Nephron (organoid): ENCODE measurements at regions not wholly inside any gene's neighbourhood (a gene's known extent, or its start where the extent isn't known, plus 50 kb on each side); places are given as distances from the start of the nearest gene placed in this dataset.

ENCODE experiments used
- H3K27ac Mint-ChIP-seq, 3 experiments: 2 replicates each; pipeline ENCODE4 v1.8.0; 2020; ENCODE audit warnings: mixed read lengths in 3 of 3, mild to moderate bottlenecking in 2 of 3, moderate library complexity in 1 of 3
- H3K27me3 Mint-ChIP-seq: 2 replicates; pipeline ENCODE4 v1.8.0; 2021; ENCODE audit warnings: low read depth, mild to moderate bottlenecking, moderate library complexity, mixed read lengths
- H3K36me3 Mint-ChIP-seq: 2 replicates; pipeline ENCODE4 v1.8.0; 2020; ENCODE audit warnings: low read depth, mixed read lengths
- H3K4me1 Mint-ChIP-seq: 2 replicates; pipeline ENCODE4 v1.8.0; 2020; ENCODE audit warnings: mixed read lengths
- H3K4me3 Mint-ChIP-seq, 3 experiments: 2 replicates each; pipeline ENCODE4 v1.8.0; 2020; ENCODE audit warnings: mild to moderate bottlenecking in 3 of 3, mixed read lengths in 3 of 3, moderate library complexity in 2 of 3
- H3K9me3 Mint-ChIP-seq: 2 replicates; pipeline ENCODE4 v1.8.0; 2020; ENCODE audit warnings: mixed read lengths
- TF ChIP-seq, protein P1 (sequence below), 3 experiments: fragments of 200-600 bp; sonication (generic); IDR thresholded peaks; one replicate each; pipeline ENCODE4 v1.5.0; 2021; ENCODE audit warnings: antibody characterized with exemption in 3 of 3; ENCODE audit not compliant: unreplicated experiment in 3 of 3

DNA sequence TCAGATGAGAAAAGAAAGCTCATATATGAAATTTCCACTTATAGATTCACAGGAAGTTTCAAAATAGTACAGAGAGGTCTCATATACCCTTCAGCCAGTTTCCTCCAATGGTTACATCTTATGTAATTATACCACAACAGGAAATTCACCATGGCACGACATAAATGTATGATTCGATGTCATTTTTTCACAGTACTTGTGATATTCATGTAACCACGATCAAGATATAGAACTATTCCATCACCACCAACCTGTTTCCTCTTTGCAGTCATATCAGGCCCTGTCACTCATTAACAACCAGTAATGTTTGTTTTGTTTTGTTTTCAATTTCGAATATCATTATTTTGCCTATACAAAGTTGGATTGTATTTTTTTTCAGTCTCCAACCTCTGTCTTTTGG is 314.3 kb upstream of the POU3F3 start:
- Mint-ChIP-seq H3K27me3 (no peaks in the 10 kb centered on the region), H3K36me3 (peaks cover 4% of the 10 kb centered on the region), H3K4me1 (no peaks in the 10 kb centered on the region), H3K4me3 (no peak overlapping the region), H3K9me3 (peaks cover 11% of the 10 kb centered on the region), H3K27ac (no peak overlapping the region)
- TF ChIP-seq, protein P1, sequence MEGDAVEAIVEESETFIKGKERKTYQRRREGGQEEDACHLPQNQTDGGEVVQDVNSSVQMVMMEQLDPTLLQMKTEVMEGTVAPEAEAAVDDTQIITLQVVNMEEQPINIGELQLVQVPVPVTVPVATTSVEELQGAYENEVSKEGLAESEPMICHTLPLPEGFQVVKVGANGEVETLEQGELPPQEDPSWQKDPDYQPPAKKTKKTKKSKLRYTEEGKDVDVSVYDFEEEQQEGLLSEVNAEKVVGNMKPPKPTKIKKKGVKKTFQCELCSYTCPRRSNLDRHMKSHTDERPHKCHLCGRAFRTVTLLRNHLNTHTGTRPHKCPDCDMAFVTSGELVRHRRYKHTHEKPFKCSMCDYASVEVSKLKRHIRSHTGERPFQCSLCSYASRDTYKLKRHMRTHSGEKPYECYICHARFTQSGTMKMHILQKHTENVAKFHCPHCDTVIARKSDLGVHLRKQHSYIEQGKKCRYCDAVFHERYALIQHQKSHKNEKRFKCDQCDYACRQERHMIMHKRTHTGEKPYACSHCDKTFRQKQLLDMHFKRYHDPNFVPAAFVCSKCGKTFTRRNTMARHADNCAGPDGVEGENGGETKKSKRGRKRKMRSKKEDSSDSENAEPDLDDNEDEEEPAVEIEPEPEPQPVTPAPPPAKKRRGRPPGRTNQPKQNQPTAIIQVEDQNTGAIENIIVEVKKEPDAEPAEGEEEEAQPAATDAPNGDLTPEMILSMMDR (IDR thresholded peaks at IDR 0.05; ENCODE audit: unreplicated experiment in 3 of 3) = no peak

DNA sequence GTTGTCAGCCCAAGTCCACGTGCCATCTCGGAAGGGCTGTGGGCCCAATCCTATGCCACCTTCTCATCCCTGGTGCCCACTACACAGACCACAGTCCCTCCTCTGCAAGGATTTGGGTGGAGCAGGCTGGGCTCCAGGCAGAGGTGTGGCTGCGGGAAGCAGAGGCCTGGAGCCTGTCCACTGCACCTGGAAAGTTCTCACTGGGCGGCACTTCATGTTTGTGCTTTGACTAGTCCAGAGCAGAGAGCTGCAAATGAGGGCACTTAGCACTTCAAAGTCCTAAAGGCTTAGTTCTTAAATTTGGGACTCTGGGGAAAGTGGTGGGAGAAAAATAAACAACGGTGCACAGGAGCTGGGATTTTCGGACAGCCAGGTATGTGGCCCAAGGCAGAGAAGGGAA is 308.9 kb upstream of the POU3F3 start:
- no peak overlapping the region for H3K4me3 Mint-ChIP-seq
- no peaks in the 10 kb centered on the region for H3K27me3 Mint-ChIP-seq
- H3K27ac Mint-ChIP-seq = no peak overlapping the region
- peaks cover under 1% of the 10 kb centered on the region for H3K9me3 Mint-ChIP-seq
- H3K4me1 Mint-ChIP-seq = no peaks in the 10 kb centered on the region
- no peaks in the 10 kb centered on the region for H3K36me3 Mint-ChIP-seq
- TF ChIP-seq, protein P1 (IDR thresholded peaks at IDR 0.05; ENCODE audit: unreplicated experiment in 3 of 3) = no peak

DNA sequence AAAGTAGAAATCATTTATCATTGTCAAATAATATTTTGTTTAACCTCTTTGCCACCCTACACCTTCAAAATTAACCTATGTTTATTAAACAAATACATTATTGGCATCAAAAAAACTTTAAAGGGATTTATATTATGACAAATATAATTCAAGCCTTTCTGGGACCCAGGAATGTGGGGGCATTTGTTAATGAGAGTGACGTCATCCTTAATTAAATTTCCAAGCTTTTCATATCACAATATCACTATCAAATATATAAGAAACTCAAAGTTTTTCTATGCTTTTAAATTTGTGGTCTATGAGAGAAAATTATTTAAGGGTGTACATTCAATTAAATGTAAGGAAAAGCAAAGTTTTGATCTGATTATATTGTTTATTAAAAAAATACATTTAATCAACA is 307.4 kb upstream of the POU3F3 start:
- H3K27ac Mint-ChIP-seq = no peak overlapping the region
- TF ChIP-seq, protein P1 (IDR thresholded peaks at IDR 0.05; ENCODE audit: unreplicated experiment in 3 of 3) = no peak
- no peaks in the 10 kb centered on the region for H3K27me3 Mint-ChIP-seq
- no peaks in the 10 kb centered on the region for H3K36me3 Mint-ChIP-seq
- no peak overlapping the region for H3K4me3 Mint-ChIP-seq
- no peaks in the 10 kb centered on the region for H3K4me1 Mint-ChIP-seq
- no peaks in the 10 kb centered on the region for H3K9me3 Mint-ChIP-seq

DNA sequence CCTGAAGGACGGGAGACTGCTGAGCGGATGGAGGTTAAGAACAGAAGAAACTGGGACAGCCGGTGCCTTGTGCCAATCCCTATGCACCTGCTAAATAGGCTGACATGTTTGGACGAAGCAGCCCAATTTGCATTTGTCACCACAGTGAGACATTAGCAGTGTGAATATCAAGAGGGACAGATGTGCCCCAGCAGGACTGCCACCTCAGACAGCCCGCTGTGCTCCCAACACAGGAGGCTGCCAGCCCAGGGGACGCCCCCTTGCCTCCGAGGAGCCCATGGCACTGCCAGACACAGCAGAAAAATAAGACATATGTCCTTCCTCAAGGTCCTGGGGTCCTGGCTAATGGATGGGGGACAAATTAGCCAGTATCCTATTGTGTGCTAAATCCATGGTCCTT is 306.7 kb upstream of the POU3F3 start:
- H3K27ac Mint-ChIP-seq = no peak overlapping the region
- no peaks in the 10 kb centered on the region for H3K9me3 Mint-ChIP-seq
- no peak overlapping the region for H3K4me3 Mint-ChIP-seq
- H3K36me3 Mint-ChIP-seq = no peaks in the 10 kb centered on the region
- H3K4me1 Mint-ChIP-seq = no peaks in the 10 kb centered on the region
- TF ChIP-seq, protein P1 (IDR thresholded peaks at IDR 0.05; ENCODE audit: unreplicated experiment in 3 of 3) = no peak
- no peaks in the 10 kb centered on the region for H3K27me3 Mint-ChIP-seq

DNA sequence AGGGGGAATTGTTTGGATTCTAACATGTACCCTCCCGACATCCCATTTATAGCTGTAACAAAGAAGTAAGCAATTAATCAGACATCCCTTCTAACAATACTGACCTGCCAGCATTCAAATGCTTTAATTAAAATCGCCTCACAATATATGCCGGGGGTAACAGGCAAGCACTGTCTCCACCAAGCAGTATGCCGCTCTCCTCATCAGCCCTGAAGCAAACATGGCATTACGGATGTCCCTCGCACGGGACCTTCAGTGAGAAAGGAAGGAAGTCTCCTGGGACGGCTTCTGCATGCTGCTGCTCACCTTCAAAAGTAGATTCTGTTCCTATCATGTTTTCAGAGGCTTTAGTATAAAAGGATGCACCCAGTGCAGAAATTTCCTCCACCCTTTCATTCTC is 292.7 kb upstream of the POU3F3 start:
- Mint-ChIP-seq H3K9me3 (no peaks in the 10 kb centered on the region), H3K27ac (no peak overlapping the region), H3K4me1 (no peaks in the 10 kb centered on the region), H3K4me3 (no peak overlapping the region), H3K27me3 (peaks cover 15% of the 10 kb centered on the region), H3K36me3 (no peaks in the 10 kb centered on the region)
- TF ChIP-seq, protein P1 (IDR thresholded peaks at IDR 0.05; ENCODE audit: unreplicated experiment in 3 of 3) = no peak

DNA sequence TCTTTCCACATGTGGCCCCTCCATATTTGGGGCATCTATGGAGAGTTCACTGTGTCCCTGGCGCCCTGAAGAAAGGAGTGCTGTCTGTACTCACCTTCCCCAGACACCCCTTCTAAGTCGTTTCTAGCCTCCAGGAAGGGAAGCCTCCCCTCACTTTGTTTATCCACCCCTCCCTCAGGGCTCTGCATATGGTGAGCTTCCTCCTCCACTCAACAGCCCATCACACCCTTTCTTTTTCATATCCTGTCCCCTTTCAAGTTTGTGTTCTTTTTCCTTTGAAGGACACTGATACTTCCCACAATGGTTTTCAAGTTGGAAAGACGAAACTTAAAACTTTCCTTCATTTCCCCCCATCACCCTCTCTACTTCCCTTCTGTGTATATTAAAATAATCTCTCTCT is 291.4 kb upstream of the POU3F3 start:
- no peak overlapping the region for H3K4me3 Mint-ChIP-seq
- no peaks in the 10 kb centered on the region for H3K36me3 Mint-ChIP-seq
- H3K4me1 Mint-ChIP-seq = no peaks in the 10 kb centered on the region
- H3K27ac Mint-ChIP-seq = no peak overlapping the region
- TF ChIP-seq, protein P1 (IDR thresholded peaks at IDR 0.05; ENCODE audit: unreplicated experiment in 3 of 3) = no peak
- peaks cover 15% of the 10 kb centered on the region for H3K27me3 Mint-ChIP-seq
- H3K9me3 Mint-ChIP-seq = no peaks in the 10 kb centered on the region
